Fibroblast of peridontal ligament (primary cell): ENCODE measurements at regions not wholly inside any gene's neighbourhood (a gene's known extent, or its start where the extent isn't known, plus 50 kb on each side); places are given as distances from the start of the nearest gene placed in this dataset.
A peak's percentile ranks its signal among the peaks of the same experiment; 100 is the strongest.
"Not testable (repeated sequence)": the region's sequence is repeated elsewhere in the genome, so short reads cannot be mapped to it uniquely, and the experiment has no call there.

ENCODE experiments used
- DNase-seq: peaks from one replicate; pipeline ENCODE4 v3.0.0-alpha.2; 2010; ENCODE audit errors: extremely low read depth

GRCh38 chr2:150137338-150138069 is 350.0 kb downstream of the RND3 start:
- DNase-seq: no peak

GRCh38 chr2:150136893-150137292 is 350.6 kb downstream of the RND3 start:
- no peak for DNase-seq

GRCh38 chr2:150136401-150136800 is 351.1 kb downstream of the RND3 start:
- DNase-seq: peak; percentile 76

- no peak for DNase-seq
Measured at GRCh38 chr2:150135223-150135883, 352.1 kb downstream of the RND3 start.

GRCh38 chr2:150134223-150134857 is 353.1 kb downstream of the RND3 start:
- DNase-seq: peak; percentile 49

- peak; percentile 68 for DNase-seq
Measured at GRCh38 chr2:150133623-150134022, 353.8 kb downstream of the RND3 start.

GRCh38 chr2:150129921-150130575 is 357.4 kb downstream of the RND3 start:
- no peak for DNase-seq

GRCh38 chr2:150127995-150128394 is 359.5 kb downstream of the RND3 start:
- DNase-seq: peak; percentile 50

- no peak for DNase-seq
Measured at GRCh38 chr2:150127346-150127990, 360.0 kb downstream of the RND3 start.

GRCh38 chr2:150126839-150127238 is 360.6 kb downstream of the RND3 start:
- no peak for DNase-seq

- DNase-seq: no peak
Measured at GRCh38 chr2:150126143-150126740, 361.2 kb downstream of the RND3 start.

- DNase-seq: peak; percentile 72
Measured at GRCh38 chr2:150125708-150126107, 361.8 kb downstream of the RND3 start.

GRCh38 chr2:150125188-150125587 is 362.3 kb downstream of the RND3 start:
- peak; percentile 53 for DNase-seq

- no peak for DNase-seq
Measured at GRCh38 chr2:150124739-150125138, 362.7 kb downstream of the RND3 start.

- DNase-seq: no peak
Measured at GRCh38 chr2:150122871-150123613, 364.4 kb downstream of the RND3 start.

- DNase-seq: no peak
Measured at GRCh38 chr2:150122156-150122555, 365.3 kb downstream of the RND3 start.

GRCh38 chr2:150120326-150120955 is 367.0 kb downstream of the RND3 start:
- DNase-seq: no peak

- no peak for DNase-seq
Measured at GRCh38 chr2:150119819-150120218, 367.6 kb downstream of the RND3 start.

- not testable (repeated sequence) for DNase-seq
Measured at GRCh38 chr2:150114089-150114488, 373.4 kb downstream of the RND3 start.

- DNase-seq: no peak
Measured at GRCh38 chr2:150110548-150110947, 376.9 kb downstream of the RND3 start.
